NCI-H510A treated with DMSO at 0.1 percent for 48 hours (cell line): ENCODE measurements at regions not wholly inside any gene's neighbourhood (a gene's known extent, or its start where the extent isn't known, plus 50 kb on each side); places are given as distances from the start of the nearest gene placed in this dataset.
A peak's percentile ranks its signal among the peaks of the same experiment; 100 is the strongest.
"Not testable (repeated sequence)": the region's sequence is repeated elsewhere in the genome, so short reads cannot be mapped to it uniquely, and the experiment has no call there.

Source experiments
- DNase-seq: peaks from one replicate; lab custom pipeline; 2025; lab: John Stamatoyannopoulos, UW

DNA sequence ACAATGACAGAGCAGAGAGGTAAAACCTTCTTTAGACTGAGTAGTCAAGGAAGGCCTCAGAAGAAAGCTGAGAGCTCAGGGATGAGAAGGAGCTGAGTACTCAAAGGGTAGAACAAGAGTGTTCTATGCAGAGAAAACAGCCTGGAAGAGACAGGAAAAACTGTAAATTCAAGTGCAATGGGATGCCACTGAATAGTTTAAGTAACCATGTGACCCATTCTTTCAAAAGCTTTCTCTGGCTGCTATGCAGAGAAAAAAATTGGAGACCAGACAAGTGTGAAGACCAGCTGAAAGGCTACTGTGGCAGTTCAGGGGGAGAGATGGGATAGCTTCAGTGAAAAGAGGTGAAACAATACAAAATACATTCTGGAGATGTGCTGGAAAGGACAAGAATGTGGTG, 61.3 kb upstream of the RNF38 start:
- no peak for DNase-seq

DNA sequence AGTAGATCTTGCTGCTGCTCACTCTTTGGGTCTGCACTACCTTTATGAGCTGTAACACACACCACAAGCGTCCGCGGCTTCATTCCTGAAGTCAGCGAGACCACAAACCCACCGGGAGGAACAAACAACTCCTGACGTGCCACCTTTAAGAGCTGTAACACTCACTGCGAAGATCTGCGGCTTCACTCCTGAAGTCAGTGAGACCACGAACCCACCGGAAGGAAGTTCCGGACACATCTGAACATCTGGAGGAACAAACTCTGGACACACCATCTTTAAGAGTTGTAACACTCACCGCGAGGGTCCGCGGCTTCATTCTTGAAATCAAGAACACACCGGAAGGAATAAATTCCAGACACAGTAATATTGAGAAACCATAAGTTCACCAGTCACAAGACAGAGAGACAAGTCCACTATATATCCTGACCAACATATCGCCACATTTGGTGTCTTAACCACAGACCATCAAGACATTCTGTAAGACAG, 58.4 kb upstream of the RNF38 start:
- not testable (repeated sequence) for DNase-seq

DNA sequence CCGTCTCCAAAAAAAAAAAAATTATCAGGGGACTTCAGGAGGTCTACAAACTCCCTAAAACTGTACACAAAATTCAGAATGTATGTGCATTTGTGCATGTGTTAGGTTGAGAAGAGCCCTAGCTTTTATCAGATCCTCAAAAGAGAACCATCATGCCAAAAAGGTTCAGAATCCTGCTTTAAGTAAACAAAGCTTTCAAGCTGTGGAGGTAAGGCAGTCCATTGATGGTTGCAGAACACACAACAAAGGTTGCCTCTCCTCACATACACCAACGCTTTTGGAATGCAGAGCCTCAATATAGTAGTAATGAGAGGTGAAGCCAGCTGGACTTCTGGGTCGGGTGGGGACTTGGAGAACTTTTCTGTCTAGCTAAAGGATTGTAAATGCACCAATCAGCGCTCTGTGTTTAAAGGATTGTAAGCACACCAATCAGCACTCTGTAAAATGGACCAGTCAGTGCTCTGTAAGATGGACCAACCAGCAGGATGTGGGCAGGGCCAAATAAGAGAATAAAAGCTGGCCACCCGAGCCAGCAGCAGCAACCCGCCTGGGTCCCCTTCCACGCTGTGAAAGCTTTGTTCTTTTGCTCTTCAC, 57.9 kb upstream of the RNF38 start:
- no peak for DNase-seq

DNA sequence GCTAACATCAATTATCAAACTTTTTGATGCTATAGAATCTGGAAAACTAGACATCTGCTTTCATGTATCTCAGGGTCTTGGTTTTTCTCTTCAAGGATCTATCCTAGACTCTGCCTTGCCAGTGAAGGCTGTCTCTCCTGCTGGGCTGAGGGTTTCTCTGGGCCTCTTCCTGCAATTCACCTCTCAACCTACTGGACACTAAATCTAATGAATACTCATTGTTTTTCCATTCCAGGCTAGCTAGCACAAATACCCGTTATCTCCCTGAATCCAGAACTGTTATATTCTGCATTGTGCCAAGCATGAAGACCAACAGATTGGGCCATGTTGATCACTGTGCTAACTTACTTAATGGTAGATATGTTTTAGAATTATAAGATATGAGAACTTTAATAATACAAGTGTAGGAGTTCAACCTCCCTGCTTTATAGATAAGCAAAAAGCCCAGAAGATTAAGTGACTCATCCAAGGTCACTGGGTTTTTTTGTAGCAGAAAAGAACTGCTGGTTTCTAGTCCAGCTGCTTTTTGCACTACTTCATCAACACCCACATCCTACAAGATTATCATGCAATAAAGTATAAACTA, 56.5 kb upstream of the RNF38 start:
- DNase-seq: no peak

DNA sequence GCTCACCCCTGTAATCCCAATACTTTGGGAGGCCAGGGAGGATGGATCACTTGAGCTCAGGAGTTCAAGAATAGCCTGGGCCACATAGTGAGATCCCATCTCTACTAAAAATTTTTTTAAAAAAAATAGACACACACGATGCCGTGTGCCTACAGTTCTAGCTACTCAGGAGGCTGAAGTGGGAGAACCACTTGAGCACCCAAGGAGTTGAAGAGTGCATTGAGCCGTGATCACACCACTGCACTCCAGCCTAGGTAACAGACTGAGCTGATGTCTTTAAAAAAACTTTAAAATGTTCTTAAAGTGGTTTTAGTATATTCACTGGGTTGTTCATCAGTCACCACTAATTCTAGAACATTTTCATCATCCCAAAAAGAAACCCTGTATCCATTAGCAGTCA, 51.9 kb upstream of the RNF38 start:
- no peak for DNase-seq

DNA sequence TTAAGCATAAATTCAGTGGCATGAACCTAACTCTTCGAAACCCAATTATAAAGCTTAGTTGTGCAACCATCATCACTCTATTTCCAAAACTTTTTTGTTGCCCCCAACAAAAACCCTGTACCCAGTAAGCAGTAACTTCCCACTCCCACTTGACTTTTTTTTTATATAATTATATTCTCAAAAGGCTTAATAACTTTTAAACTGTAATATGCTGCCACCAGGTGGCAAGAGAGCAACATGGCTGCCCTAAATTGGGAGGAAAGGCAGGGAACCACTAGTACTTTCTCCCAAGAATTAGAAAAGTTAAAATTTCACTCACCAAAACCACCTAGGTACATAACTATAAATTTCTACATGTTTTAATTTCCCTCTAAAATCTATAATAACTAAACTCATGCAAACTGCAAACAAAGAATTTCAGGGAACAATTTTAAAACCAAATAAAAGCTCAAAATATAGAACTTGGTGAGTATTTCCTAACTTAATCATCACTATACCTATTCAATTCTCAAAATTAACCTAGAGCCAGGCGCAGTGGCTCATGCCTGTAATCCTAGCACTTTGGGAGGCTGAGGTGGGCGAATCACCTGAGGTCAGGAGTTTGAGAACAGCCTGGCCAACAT, 50.2 kb upstream of the RNF38 start:
- DNase-seq: peak; percentile 51
